H9 (cell line): ENCODE measurements at regions not wholly inside any gene's neighbourhood (a gene's known extent, or its start where the extent isn't known, plus 50 kb on each side); places are given as distances from the start of the nearest gene placed in this dataset.

Experiments
- DNase-seq: peaks from one replicate; pipeline ENCODE4 v3.0.0-alpha.2; 2017
- H2AFZ ChIP-seq: one replicate; pipeline ENCODE4 v1.6.1; 2013; ENCODE audit warnings: mild to moderate bottlenecking, low read length, control low read depth, moderate library complexity
- H2AK5ac ChIP-seq: 2 replicates; pipeline ENCODE4 v1.6.1; 2013; ENCODE audit warnings: low read length, control low read depth, mixed read lengths; ENCODE audit not compliant: insufficient read length
- H2BK120ac ChIP-seq: one replicate; pipeline ENCODE4 v1.6.1; 2013; ENCODE audit warnings: low read depth, mild to moderate bottlenecking, low read length, control low read depth, inconsistent platforms; ENCODE audit not compliant: poor library complexity, severe bottlenecking
- H2BK12ac ChIP-seq: 2 replicates; pipeline ENCODE4 v1.6.1; 2013; ENCODE audit warnings: low read length, control low read depth, mixed read lengths, low read depth; ENCODE audit not compliant: insufficient read length
- H2BK15ac ChIP-seq: 2 replicates; pipeline ENCODE4 v1.6.1; 2013; ENCODE audit warnings: low read depth, low read length, control low read depth
- H2BK20ac ChIP-seq: one replicate; pipeline ENCODE4 v1.6.1; 2013; ENCODE audit warnings: low read depth, mild to moderate bottlenecking, low read length, control low read depth, inconsistent platforms; ENCODE audit not compliant: poor library complexity, severe bottlenecking
- H2BK5ac ChIP-seq: 2 replicates; pipeline ENCODE4 v1.6.1; 2013; ENCODE audit warnings: low read length, control low read depth, mixed read lengths; ENCODE audit not compliant: insufficient read length
- H3K14ac ChIP-seq: 2 replicates; pipeline ENCODE4 v1.6.1; 2013; ENCODE audit warnings: low read length, control low read depth; ENCODE audit not compliant: insufficient read depth
- H3K18ac ChIP-seq: 2 replicates; pipeline ENCODE4 v1.6.1; 2013; ENCODE audit warnings: low read depth, mild to moderate bottlenecking, mixed read lengths, low read length, control low read depth; ENCODE audit not compliant: insufficient read length
- H3K23ac ChIP-seq: 2 replicates; pipeline ENCODE4 v1.6.1; 2013; ENCODE audit warnings: low read length, control low read depth, mixed read lengths, low read depth; ENCODE audit not compliant: insufficient read length
- H3K23me2 ChIP-seq: 2 replicates; pipeline ENCODE4 v1.6.1; 2013; ENCODE audit warnings: low read depth, mild to moderate bottlenecking, mixed read lengths, low read length, control low read depth; ENCODE audit not compliant: insufficient read length, poor library complexity, severe bottlenecking
- H3K27ac ChIP-seq: 2 replicates; pipeline ENCODE4 v1.5.1; 2013; ENCODE audit warnings: low read length, control low read depth, mixed read lengths, low read depth; ENCODE audit not compliant: insufficient read length
- H3K27me3 ChIP-seq: 2 replicates; pipeline ENCODE4 v1.6.1; 2013; ENCODE audit warnings: low read length, control low read depth, inconsistent platforms; ENCODE audit not compliant: insufficient read depth
- H3K4ac ChIP-seq: 2 replicates; pipeline ENCODE4 v1.6.1; 2013; ENCODE audit warnings: low read depth, mild to moderate bottlenecking, control low read depth, inconsistent platforms, low read length, moderate library complexity
- H3K4me1 ChIP-seq: 2 replicates; pipeline ENCODE4 v1.6.1; 2013; ENCODE audit warnings: low read length, control low read depth, inconsistent platforms; ENCODE audit not compliant: insufficient read depth
- H3K4me2 ChIP-seq: 2 replicates; pipeline ENCODE4 v1.6.1; 2013; ENCODE audit warnings: low read length, control low read depth, mixed read lengths; ENCODE audit not compliant: insufficient read length, insufficient read depth
- H3K56ac ChIP-seq: 2 replicates; pipeline ENCODE4 v1.6.1; 2013; ENCODE audit warnings: low read depth, mild to moderate bottlenecking, mixed read lengths, low read length, control low read depth; ENCODE audit not compliant: insufficient read length
- H3K79me1 ChIP-seq: 2 replicates; pipeline ENCODE4 v1.6.1; 2013; ENCODE audit warnings: low read depth, mild to moderate bottlenecking, moderate library complexity, low read length, control low read depth, inconsistent platforms; ENCODE audit not compliant: insufficient read depth, poor library complexity, severe bottlenecking
- H3K79me2 ChIP-seq: 2 replicates; pipeline ENCODE4 v1.6.1; 2013; ENCODE audit warnings: low read length, control low read depth, inconsistent platforms; ENCODE audit not compliant: insufficient read depth
- H3K9ac ChIP-seq: 2 replicates; pipeline ENCODE4 v1.6.1; 2013; ENCODE audit warnings: low read length, control low read depth, mixed read lengths; ENCODE audit not compliant: insufficient read length; ENCODE audit errors: extremely low read depth
- H3K9me3 ChIP-seq: one replicate; pipeline ENCODE4 v1.6.1; 2013; ENCODE audit warnings: low read depth, low read length, inconsistent platforms; ENCODE audit not compliant: control insufficient read depth
- H3T11ph ChIP-seq: one replicate; pipeline ENCODE4 v1.6.1; 2013; ENCODE audit warnings: mild to moderate bottlenecking, low read length, control low read depth, inconsistent platforms
- H4K20me1 ChIP-seq: one replicate; pipeline ENCODE4 v1.6.1; 2013; ENCODE audit not compliant: control insufficient read depth, insufficient read length, insufficient read depth
- H4K5ac ChIP-seq: 2 replicates; pipeline ENCODE4 v1.6.1; 2013; ENCODE audit warnings: low read depth, mild to moderate bottlenecking, mixed read lengths, low read length, control low read depth; ENCODE audit not compliant: insufficient read length
- H4K8ac ChIP-seq: replicated peaks from 2 replicates; pipeline ENCODE4 v1.6.1; 2013; ENCODE audit warnings: low read length, control low read depth, mixed read lengths, low read depth; ENCODE audit not compliant: insufficient read length
- H4K91ac ChIP-seq: 2 replicates; pipeline ENCODE4 v1.6.1; 2013; ENCODE audit warnings: low read depth, mild to moderate bottlenecking, moderate library complexity, mixed read lengths, low read length, control low read depth; ENCODE audit not compliant: insufficient read length
- H3K27ac Mint-ChIP-seq, 3 experiments: 2 replicates in 2 of 3; 3 replicates in 1 of 3; pipeline ENCODE4 v1.8.0; 2020 to 2021; ENCODE audit warnings: mixed read lengths in 3 of 3, mild to moderate bottlenecking in 1 of 3, moderate library complexity in 1 of 3
- H3K27me3 Mint-ChIP-seq: 2 replicates; pipeline ENCODE4 v1.8.0; 2021; ENCODE audit warnings: low read depth, mild to moderate bottlenecking, moderate library complexity, mixed read lengths
- H3K36me3 Mint-ChIP-seq, 3 experiments: 2 replicates in 2 of 3; 3 replicates in 1 of 3; pipeline ENCODE4 v1.8.0; 2020 to 2021; ENCODE audit warnings: low read depth in 3 of 3, mixed read lengths in 3 of 3; ENCODE audit not compliant: insufficient read depth in 1 of 3
- H3K4me1 Mint-ChIP-seq, 2 experiments: 2 replicates each; pipeline ENCODE4 v1.8.0; 2020; ENCODE audit warnings: mixed read lengths in 2 of 2
- H3K4me3 Mint-ChIP-seq, 2 experiments: 2 replicates in 1 of 2; 3 replicates in 1 of 2; pipeline ENCODE4 v1.8.0; 2020 to 2021; ENCODE audit warnings: mild to moderate bottlenecking in 2 of 2, mixed read lengths in 2 of 2, moderate library complexity in 1 of 2
- H3K9me3 Mint-ChIP-seq, 2 experiments: 2 replicates in 1 of 2; 3 replicates in 1 of 2; pipeline ENCODE4 v1.8.0; 2020; ENCODE audit warnings: mild to moderate bottlenecking in 2 of 2, mixed read lengths in 2 of 2, moderate library complexity in 1 of 2
- CTCF ChIP-seq: fragments of 200-600 bp; sonication (generic); conservative IDR thresholded peaks from 3 replicates; pipeline ENCODE4 v1.8.0; 2021; ENCODE audit warnings: antibody characterized with exemption, mild to moderate bottlenecking
- WGBS: extraction: QIAGEN DNeasy Blood & Tissue Kit; methylation state at CpG from one replicate; pipeline ENCODE4 v1.1.7; 2013; ENCODE audit warnings: missing lambda C conversion rate, low lambda C conversion rate, mixed read lengths; ENCODE audit not compliant: insufficient read length; ENCODE audit errors: extremely low coverage; 5-methylcytosine and 5-hydroxymethylcytosine counted together

- no peak overlapping the region for H2BK12ac ChIP-seq
- no peak overlapping the region for H3K27ac Mint-ChIP-seq
- no peak overlapping the region for H4K91ac ChIP-seq
- H3K4ac ChIP-seq = no peak overlapping the region
- peaks cover 1% of the 10 kb centered on the region; the same call in 1 of the 2 replicates for H3K27me3 Mint-ChIP-seq
- no peak overlapping the region for H3K9ac ChIP-seq
- H3K56ac ChIP-seq = no peak overlapping the region
- no peak overlapping the region for H2BK15ac ChIP-seq
- H3K9me3 ChIP-seq = peaks cover 11% of the 10 kb centered on the region
- no peaks in the 10 kb centered on the region for H3K79me1 ChIP-seq
- WGBS = no CpG with 5 or more reads among the region's 12 CpGs
- no peak for TF ChIP-seq CTCF
- no peak overlapping the region for H2AK5ac ChIP-seq
- no peak overlapping the region for H2AFZ ChIP-seq
- no peaks in the 10 kb centered on the region for H3K4me1 ChIP-seq
- H3K4me3 Mint-ChIP-seq = no peak overlapping the region
- no peak overlapping the region for H2BK20ac ChIP-seq
- H3K4me1 Mint-ChIP-seq = no peaks in the 10 kb centered on the region
- no peak overlapping the region for H3K4me2 ChIP-seq
- no peak overlapping the region for H4K8ac ChIP-seq
- no peaks in the 10 kb centered on the region for H3K27me3 ChIP-seq
- H3K14ac ChIP-seq = no peak overlapping the region
- no peaks in the 10 kb centered on the region for H3K79me2 ChIP-seq
- no peaks in the 10 kb centered on the region for H3K23me2 ChIP-seq
- peaks cover 11 to 47% (median 37%) of the 10 kb centered on the region in 3 experiments for H3K36me3 Mint-ChIP-seq
- no peak overlapping the region for H4K5ac ChIP-seq
- H2BK120ac ChIP-seq = no peak overlapping the region
- no peak overlapping the region for H2BK5ac ChIP-seq
- no peak overlapping the region for H3T11ph ChIP-seq
- H3K18ac ChIP-seq = no peak overlapping the region
- H3K27ac ChIP-seq = no peak overlapping the region
- H4K20me1 ChIP-seq = no peaks in the 10 kb centered on the region
- H3K9me3 Mint-ChIP-seq = peaks cover 52 to 59% of the 10 kb centered on the region in 2 experiments
- no peak for DNase-seq
- no peak overlapping the region for H3K23ac ChIP-seq
These were observed 893.7 kb downstream of the TYW1 start for GRCh38 chr7:67890316-67890715.
